Inflammatory macrophage treated with lipopolysaccharide for 1 hour (primary cell): ENCODE measurements at regions not wholly inside any gene's neighbourhood (a gene's known extent, or its start where the extent isn't known, plus 50 kb on each side); places are given as distances from the start of the nearest gene placed in this dataset.

ENCODE experiments used
- DNase-seq, 2 donors: peaks; one replicate each; pipeline ENCODE4 v3.0.0-alpha.2; 2020 to 2022

DNA sequence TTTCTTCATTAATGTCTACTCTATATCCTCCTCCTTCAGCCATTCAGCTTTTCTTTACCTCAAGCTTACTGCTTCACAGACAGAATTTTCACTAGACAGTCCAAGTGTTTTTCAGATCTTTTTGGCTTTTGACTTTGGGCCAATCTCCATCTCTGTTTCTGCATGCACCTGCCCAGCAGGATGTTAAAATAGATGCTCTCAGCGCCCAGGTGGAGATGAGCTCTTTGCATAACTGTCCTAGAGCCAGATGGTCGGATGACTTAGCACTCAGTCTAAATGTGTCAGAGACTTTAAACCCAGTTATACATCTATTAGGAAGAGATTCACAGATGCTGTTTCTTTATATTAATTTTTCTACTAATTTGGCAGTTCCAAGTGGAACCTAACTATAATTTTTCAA lies 80.3 kb upstream of the SSTR1 start:
- DNase-seq = no peak

DNA sequence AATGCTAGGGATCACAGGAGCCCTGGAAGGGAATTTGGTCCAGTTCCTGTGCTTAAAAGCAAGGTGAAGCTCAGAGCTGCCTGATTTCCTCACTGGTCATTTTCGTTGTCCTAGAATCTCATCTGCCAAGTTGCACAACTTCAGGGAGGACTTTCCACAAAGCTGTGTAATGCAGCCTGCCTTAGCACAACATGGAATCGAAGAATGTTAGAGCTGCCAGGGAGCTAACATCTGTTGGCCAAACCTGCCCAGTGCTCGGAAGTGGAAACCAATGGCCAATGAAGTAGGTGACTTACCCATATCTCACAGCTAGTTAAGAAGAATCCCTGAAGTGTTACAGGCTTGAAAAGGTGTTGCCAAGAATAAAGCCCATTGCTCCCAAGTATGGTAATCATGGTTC lies 79.9 kb upstream of the SSTR1 start:
- no peak for DNase-seq

DNA sequence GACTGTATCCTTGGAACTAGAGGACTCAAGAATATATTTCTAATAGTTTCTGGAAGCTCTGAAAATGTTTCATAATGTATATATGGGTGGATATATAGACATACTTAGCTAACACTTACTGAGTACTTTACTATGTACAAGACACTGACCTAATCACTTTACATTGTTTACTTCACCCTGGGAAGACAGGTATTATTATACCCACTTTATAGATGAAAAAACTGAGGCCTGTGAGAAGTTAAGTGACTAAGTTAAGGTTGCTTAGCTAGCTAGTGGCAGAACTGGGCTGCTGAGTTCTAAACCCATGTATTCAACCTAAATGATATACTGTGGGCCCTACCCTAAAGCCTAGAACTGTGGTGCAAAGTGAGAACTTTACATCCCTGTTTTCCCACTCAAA lies 79.1 kb upstream of the SSTR1 start:
- DNase-seq = no peak

- no peak for DNase-seq
Observed at GRCh38 chr14:38129192-38129591, 78.5 kb upstream of the SSTR1 start.

DNA sequence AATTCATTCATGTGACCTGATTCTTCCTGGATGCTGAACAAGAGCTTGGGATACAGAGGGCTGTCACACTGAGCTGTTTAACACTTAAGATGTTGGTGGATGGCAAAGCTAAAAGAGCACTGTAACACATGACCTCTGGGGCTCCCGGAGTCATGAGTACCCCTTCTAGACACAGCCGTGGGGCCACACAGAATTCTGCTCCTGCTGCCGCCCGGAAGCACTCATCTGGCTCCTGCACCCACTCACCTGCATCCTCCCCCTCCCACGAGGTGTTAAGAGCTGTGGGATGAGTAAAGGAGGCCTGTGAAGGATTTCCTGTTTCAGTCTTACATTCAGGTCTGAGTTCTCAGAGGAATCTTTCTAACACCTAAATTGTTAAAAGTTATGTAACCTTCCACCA lies 78.0 kb upstream of the SSTR1 start:
- DNase-seq = no peak

DNA sequence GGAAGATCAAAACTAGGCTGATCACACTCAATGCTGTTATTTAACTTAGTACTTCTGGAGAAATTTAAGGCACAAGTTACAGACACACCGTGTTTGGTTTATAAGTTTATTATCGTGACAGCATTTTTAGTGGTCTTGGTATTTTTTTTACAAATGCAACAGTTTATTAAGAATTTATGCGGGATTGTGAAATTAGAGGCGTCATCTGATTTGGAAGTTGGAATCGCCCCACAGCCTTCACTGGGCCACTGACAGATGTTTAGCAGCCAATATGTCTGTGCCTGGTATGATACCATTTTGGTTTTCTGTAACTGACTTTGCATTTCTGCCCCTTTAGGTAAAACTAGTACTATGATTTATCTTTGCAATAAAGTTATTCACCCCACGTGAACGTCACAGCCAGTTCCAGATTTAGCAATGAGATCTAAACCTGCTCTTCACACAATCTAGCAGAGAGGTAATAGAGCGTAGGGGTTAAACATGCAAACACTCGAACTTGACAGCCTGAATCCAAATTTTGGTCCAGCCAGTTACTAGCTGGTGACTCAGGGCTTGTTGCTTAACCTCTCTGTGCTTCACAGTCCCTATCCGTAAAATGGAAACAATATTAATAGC lies 73.2 kb upstream of the SSTR1 start:
- DNase-seq = no peak

- DNase-seq = no peak
Observed at GRCh38 chr14:38135106-38135867, 72.4 kb upstream of the SSTR1 start.

GRCh38 chr14:38137005-38137404 lies 70.7 kb upstream of the SSTR1 start:
- DNase-seq = no peak

DNA sequence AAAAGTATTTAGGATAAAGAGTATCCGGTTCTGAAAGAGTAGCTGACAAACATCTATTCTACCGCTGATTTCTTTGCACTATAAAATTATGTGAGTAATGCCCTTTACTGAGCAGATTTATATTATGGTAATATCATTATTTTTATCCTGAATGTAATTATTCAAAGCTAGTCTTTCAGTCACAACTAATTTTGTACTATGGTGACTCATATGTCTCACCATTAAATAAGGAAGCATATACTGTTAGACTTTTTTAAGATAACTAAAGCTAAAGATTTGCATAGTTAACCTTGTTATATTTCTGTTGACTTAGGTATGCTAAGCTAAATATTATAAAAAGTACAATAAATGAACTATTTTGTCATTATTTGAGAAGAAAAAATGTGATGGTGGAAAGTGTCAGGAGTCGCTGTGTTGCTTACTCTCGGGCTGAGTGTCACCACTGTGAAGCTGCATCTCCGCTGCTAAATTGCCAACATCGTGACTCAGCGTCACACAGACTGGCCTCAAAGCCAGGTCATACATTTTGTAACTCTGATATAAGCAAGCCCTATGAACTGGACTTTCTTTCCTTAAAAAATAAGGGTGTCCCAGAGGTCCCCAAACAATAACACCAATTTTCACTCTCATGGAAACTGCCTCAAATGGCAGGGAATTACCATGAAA lies 69.1 kb upstream of the SSTR1 start:
- DNase-seq = no peak

GRCh38 chr14:38139926-38140325 lies 67.8 kb upstream of the SSTR1 start:
- DNase-seq = no peak

DNA sequence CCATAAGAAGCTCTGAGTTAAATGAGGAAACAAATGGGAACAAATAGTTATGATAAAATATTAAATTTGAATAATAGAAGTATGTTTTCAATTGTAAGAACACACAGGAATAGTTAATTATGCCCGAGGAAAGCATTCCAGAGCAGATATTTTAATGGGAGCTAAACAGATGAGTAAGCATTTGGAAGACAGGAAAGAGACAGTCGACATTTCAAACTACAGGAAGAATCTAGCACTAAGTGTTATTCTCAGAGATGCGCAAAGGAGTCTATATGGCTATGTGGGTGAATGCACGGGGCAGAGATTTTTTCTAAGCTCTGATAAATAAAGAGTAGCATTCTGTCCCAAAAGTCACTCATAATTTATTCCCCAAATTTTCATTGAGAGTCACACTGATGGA lies 64.5 kb upstream of the SSTR1 start:
- no peak for DNase-seq

DNA sequence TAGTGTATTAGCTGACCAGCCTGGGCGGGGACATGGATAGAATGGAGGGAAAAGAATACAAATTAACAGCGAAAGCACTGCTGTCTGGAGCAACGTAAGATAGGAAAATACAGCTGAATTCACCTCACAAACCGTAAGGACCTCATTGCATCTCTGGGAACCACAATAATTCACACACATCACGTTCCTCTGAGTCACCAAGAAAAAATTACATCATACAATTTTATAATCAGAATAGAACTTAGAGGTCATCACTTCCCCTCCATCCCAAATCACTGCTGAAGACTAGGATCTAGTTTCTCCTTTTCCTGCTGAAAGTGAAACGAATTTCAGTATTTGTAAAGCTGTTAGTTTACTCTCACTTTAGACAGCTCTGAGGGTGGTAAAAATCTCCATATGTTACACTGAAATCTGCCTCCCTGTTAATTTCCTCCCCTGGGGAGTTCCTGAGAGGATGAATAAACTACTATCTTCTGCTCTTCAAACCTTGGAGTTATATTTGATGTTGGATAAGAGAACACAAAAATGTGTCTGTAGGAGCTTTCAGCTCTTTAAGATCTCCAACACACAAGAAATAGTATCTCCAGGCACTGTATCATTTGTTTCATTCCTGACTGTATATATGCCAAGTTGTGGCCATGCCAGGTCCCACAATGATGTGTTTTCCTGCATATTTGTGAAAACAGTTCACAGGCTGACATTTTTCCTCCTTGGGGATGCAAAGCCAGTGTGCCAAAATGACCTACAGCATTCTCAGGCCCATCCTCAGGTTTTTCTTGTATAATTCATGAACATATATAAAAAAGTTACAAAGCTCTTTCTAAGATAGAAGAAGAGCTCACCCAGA lies 63.8 kb upstream of the SSTR1 start:
- peak; percentile 38 to 54 for DNase-seq

GRCh38 chr14:38145142-38145541 lies 62.6 kb upstream of the SSTR1 start:
- no peak for DNase-seq

- no peak for DNase-seq
Observed at GRCh38 chr14:38150075-38150474, 57.6 kb upstream of the SSTR1 start.
